ENCODE measurements at regions not wholly inside any gene's neighbourhood (a gene's known extent, or its start where the extent isn't known, plus 50 kb on each side); places are given as distances from the start of the nearest gene placed in this dataset.

GRCh38 chr2:189252991-189253675, 73.6 kb upstream of the COL5A2 start:
- TF ChIP-seq Cebpa-rat (IDR thresholded peaks at IDR 0.05): no peak
- no peaks in the 10 kb centered on the region for H3K4me1 ChIP-seq
- no peak overlapping the region for H3K4me2 ChIP-seq
- H3K27me3 ChIP-seq: no peaks in the 10 kb centered on the region
- no peak overlapping the region for H3K9ac ChIP-seq
- H3K9me3 ChIP-seq: no peaks in the 10 kb centered on the region
- H3K4me3 ChIP-seq: no peak overlapping the region
- H4K20me1 ChIP-seq: no peaks in the 10 kb centered on the region
- no peak overlapping the region for H3K27ac ChIP-seq
- H3K36me3 ChIP-seq: no peaks in the 10 kb centered on the region

GRCh38 chr2:189253836-189254235, 74.3 kb upstream of the COL5A2 start:
- no peak overlapping the region for H3K27ac ChIP-seq

GRCh38 chr2:189254268-189254883, 74.8 kb upstream of the COL5A2 start:
- no peak for TF ChIP-seq Cebpa-rat (IDR thresholded peaks at IDR 0.05)
- Histone ChIP-seq H3K36me3 (no peaks in the 10 kb centered on the region), H3K4me3 (no peak overlapping the region), H4K20me1 (no peaks in the 10 kb centered on the region), H3K27ac (no peak overlapping the region), H3K4me1 (no peaks in the 10 kb centered on the region), H3K9ac (no peak overlapping the region), H3K9me3 (no peaks in the 10 kb centered on the region), H3K27me3 (no peaks in the 10 kb centered on the region), H3K4me2 (no peak overlapping the region)

More at GRCh38 chr2:189253836-189254235, 74.3 kb upstream of the COL5A2 start:
- H3K4me3 ChIP-seq: no peak overlapping the region
- H3K9ac ChIP-seq: no peak overlapping the region
- no peak overlapping the region for H3K4me2 ChIP-seq
- no peak for TF ChIP-seq Cebpa-rat (IDR thresholded peaks at IDR 0.05)
- no peaks in the 10 kb centered on the region for H4K20me1 ChIP-seq
- H3K36me3 ChIP-seq: no peaks in the 10 kb centered on the region
- H3K27me3 ChIP-seq: no peaks in the 10 kb centered on the region
- H3K9me3 ChIP-seq: no peaks in the 10 kb centered on the region
- no peaks in the 10 kb centered on the region for H3K4me1 ChIP-seq

GRCh38 chr2:189255711-189256110, 76.2 kb upstream of the COL5A2 start:
- Histone ChIP-seq H3K27me3 (no peaks in the 10 kb centered on the region), H3K4me1 (no peaks in the 10 kb centered on the region), H3K27ac (no peak overlapping the region), H3K9me3 (no peaks in the 10 kb centered on the region), H4K20me1 (no peaks in the 10 kb centered on the region), H3K4me2 (no peak overlapping the region), H3K9ac (no peak overlapping the region), H3K36me3 (no peaks in the 10 kb centered on the region), H3K4me3 (no peak overlapping the region)
- TF ChIP-seq Cebpa-rat (IDR thresholded peaks at IDR 0.05): no peak

GRCh38 chr2:189258616-189259365, 79.2 kb upstream of the COL5A2 start:
- no peak for TF ChIP-seq Cebpa-rat (IDR thresholded peaks at IDR 0.05)
- no peaks in the 10 kb centered on the region for H4K20me1 ChIP-seq
- no peak overlapping the region for H3K9ac ChIP-seq
- no peaks in the 10 kb centered on the region for H3K27me3 ChIP-seq
- no peak overlapping the region for H3K27ac ChIP-seq
- no peaks in the 10 kb centered on the region for H3K4me1 ChIP-seq
- H3K9me3 ChIP-seq: no peaks in the 10 kb centered on the region
- no peak overlapping the region for H3K4me2 ChIP-seq
- H3K36me3 ChIP-seq: no peaks in the 10 kb centered on the region
- no peak overlapping the region for H3K4me3 ChIP-seq

GRCh38 chr2:189260361-189260814, 80.8 kb upstream of the COL5A2 start:
- H3K4me3 ChIP-seq: no peak overlapping the region
- no peaks in the 10 kb centered on the region for H4K20me1 ChIP-seq
- no peaks in the 10 kb centered on the region for H3K27me3 ChIP-seq
- H3K9ac ChIP-seq: no peak overlapping the region
- no peak overlapping the region for H3K4me2 ChIP-seq
- H3K27ac ChIP-seq: no peak overlapping the region
- H3K9me3 ChIP-seq: no peaks in the 10 kb centered on the region
- H3K36me3 ChIP-seq: no peaks in the 10 kb centered on the region
- no peaks in the 10 kb centered on the region for H3K4me1 ChIP-seq
- no peak for TF ChIP-seq Cebpa-rat (IDR thresholded peaks at IDR 0.05)

- H3K9ac ChIP-seq: no peak overlapping the region
- H3K36me3 ChIP-seq: no peaks in the 10 kb centered on the region
- no peak for TF ChIP-seq Cebpa-rat (IDR thresholded peaks at IDR 0.05)
- peaks cover 5% of the 10 kb centered on the region; the same call in 1 of the 2 replicates for H3K9me3 ChIP-seq
- no peaks in the 10 kb centered on the region for H4K20me1 ChIP-seq
- H3K4me2 ChIP-seq: no peak overlapping the region
- no peak overlapping the region for H3K4me3 ChIP-seq
- H3K27ac ChIP-seq: no peak overlapping the region
- H3K27me3 ChIP-seq: no peaks in the 10 kb centered on the region
- no peaks in the 10 kb centered on the region for H3K4me1 ChIP-seq
These were observed 81.9 kb upstream of the COL5A2 start for GRCh38 chr2:189261431-189261841.

GRCh38 chr2:189261916-189262315, 82.4 kb upstream of the COL5A2 start:
- Histone ChIP-seq H3K36me3 (no peaks in the 10 kb centered on the region), H3K27me3 (no peaks in the 10 kb centered on the region), H3K9ac (no peak overlapping the region), H3K27ac (no peak overlapping the region), H3K4me2 (no peak overlapping the region), H4K20me1 (no peaks in the 10 kb centered on the region), H3K4me1 (no peaks in the 10 kb centered on the region), H3K4me3 (no peak overlapping the region), H3K9me3 (peaks cover 5% of the 10 kb centered on the region; the same call in 1 of the 2 replicates)
- no peak for TF ChIP-seq Cebpa-rat (IDR thresholded peaks at IDR 0.05)

GRCh38 chr2:189265696-189266320, 86.2 kb upstream of the COL5A2 start:
- Histone ChIP-seq H3K4me3 (no peak overlapping the region), H3K9me3 (peaks cover 5% of the 10 kb centered on the region; the same call in 1 of the 2 replicates), H3K27ac (no peak overlapping the region)

More at GRCh38 chr2:189265696-189266320, 86.2 kb upstream of the COL5A2 start:
- H3K4me2 ChIP-seq: no peak overlapping the region
- no peaks in the 10 kb centered on the region for H3K36me3 ChIP-seq
- TF ChIP-seq Cebpa-rat (IDR thresholded peaks at IDR 0.05): no peak
- no peaks in the 10 kb centered on the region for H3K27me3 ChIP-seq
- H4K20me1 ChIP-seq: no peaks in the 10 kb centered on the region
- no peaks in the 10 kb centered on the region for H3K4me1 ChIP-seq
- no peak overlapping the region for H3K9ac ChIP-seq
